Aorta (tissue), 5 donors: ENCODE measurements at regions not wholly inside any gene's neighbourhood (a gene's known extent, or its start where the extent isn't known, plus 50 kb on each side); places are given as distances from the start of the nearest gene placed in this dataset.

ENCODE experiments used
- ATAC-seq: fragments of 200-7000 bp; cut with Tn5 transposase; one replicate; pipeline ENCODE4 v1.9.1; 2022; ENCODE audit warnings: moderate library complexity; ENCODE audit not compliant: low FRiP score
- DNase-seq, 2 donors: peaks; one replicate each; pipeline ENCODE4 v3.0.0-alpha.2; 2020
- H3K27ac ChIP-seq, 2 donors: one replicate each; pipeline ENCODE4 v1.5.1; 2013; ENCODE audit warnings: low read length in 2 of 2, mild to moderate bottlenecking in 2 of 2, moderate library complexity in 2 of 2, control low read depth in 1 of 2, inconsistent platforms in 1 of 2, low read depth in 1 of 2
- H3K27me3 ChIP-seq, 2 donors: one replicate each; pipeline ENCODE4 v1.6.1; 2013; ENCODE audit warnings: control low read depth in 1 of 2, low read length in 1 of 2, mild to moderate bottlenecking in 1 of 2, moderate library complexity in 1 of 2; ENCODE audit not compliant: insufficient read depth in 2 of 2, control insufficient read depth in 1 of 2
- H3K36me3 ChIP-seq, 2 donors: one replicate each; pipeline ENCODE4 v1.6.1; 2013; ENCODE audit warnings: control low read depth in 1 of 2, low read length in 1 of 2, mild to moderate bottlenecking in 1 of 2; ENCODE audit not compliant: insufficient read depth in 2 of 2, control insufficient read depth in 1 of 2
- H3K4me1 ChIP-seq, 2 donors: one replicate each; pipeline ENCODE4 v1.6.1; 2013; ENCODE audit warnings: low read length in 2 of 2, control low read depth in 1 of 2, mild to moderate bottlenecking in 1 of 2, moderate library complexity in 1 of 2; ENCODE audit not compliant: insufficient read depth in 2 of 2, control insufficient read depth in 1 of 2
- H3K4me3 ChIP-seq, 2 donors: one replicate each; pipeline ENCODE4 v1.5.1; 2013; ENCODE audit warnings: low read length in 2 of 2, control low read depth in 1 of 2, mild to moderate bottlenecking in 1 of 2
- H3K9me3 ChIP-seq: one replicate; pipeline ENCODE4 v1.6.1; 2013; ENCODE audit warnings: mild to moderate bottlenecking, low read length; ENCODE audit not compliant: control insufficient read depth
- WGBS, 2 donors: extraction: QIAGEN DNeasy Blood & Tissue Kit; methylation state at CpG; one replicate each; pipeline ENCODE4 v1.1.7; 2013; 5-methylcytosine and 5-hydroxymethylcytosine counted together
- intact Hi-C, 2 donors: fragments of 100-400 bp; cut with DNase I; formaldehyde crosslinking; loops; one replicate each; pipeline versions ENCODE4 v1.14.2 to v1.15.0; 2022
- donor health status: healthy with polysubstance abuse.
- donor health status: Bipolar disorder and iron deficiency.
- donor health status: DM: no; HTN: no; CAD: no.
- donor health status: DM: no; HTN: no; CAD: no.
- donor health status: DM: yes; HTN: yes; CAD: no.

DNA sequence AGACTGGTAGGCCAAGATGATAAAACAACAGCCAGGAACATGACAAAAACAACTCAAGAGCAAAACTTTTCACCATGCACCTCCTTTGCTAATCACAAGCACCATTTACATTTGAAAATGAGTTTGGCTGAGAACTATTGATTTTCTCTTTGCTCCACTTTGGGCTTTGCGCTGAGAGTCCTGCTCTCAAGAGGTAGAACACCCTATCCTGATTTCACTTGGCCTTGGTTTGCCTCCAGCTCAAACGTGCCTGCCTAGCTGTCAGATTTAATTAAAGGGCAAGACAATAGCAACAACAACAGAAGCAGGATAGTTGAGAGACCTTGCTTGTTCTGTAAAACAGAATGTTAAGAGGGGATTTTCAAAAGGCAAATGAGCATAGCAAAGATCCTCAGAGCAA, 128.2 kb upstream of the ASTN2 start:
- no peaks in the 10 kb centered on the region for H3K36me3 ChIP-seq
- H3K4me1 ChIP-seq: no peaks in the 10 kb centered on the region
- DNase-seq: no peak
- H3K27ac ChIP-seq: no peak overlapping the region
- intact Hi-C loops: no loop called here
- WGBS, 2 donors: 30 to 34% methylated on average over 2 of the region's 2 CpGs
- peaks cover under 1% of the 10 kb centered on the region for H3K9me3 ChIP-seq
- H3K27me3 ChIP-seq: peaks cover 0 to 1% of the 10 kb centered on the region in 2 donors
- H3K4me3 ChIP-seq: no peak overlapping the region
- no peak for ATAC-seq

DNA sequence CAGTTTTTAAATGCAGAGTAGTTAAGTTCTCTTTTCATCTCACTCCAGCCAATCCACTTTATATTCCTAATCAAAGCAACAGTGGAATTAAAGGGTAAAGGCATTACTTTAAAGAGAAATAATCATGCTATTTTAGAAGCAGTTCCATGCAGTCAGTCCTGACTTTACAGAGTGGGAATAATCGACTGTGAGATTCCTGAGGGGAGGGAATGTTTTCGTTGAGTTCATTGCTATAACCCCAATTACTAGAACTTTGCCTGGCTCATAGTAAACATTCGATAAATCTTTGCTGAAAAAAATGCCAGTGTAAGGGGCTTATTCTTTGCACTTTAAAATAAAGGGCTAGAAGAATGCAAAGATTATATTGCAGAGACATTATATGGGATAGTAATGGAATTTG, 127.2 kb upstream of the ASTN2 start:
- Histone ChIP-seq H3K36me3 (no peaks in the 10 kb centered on the region), H3K27ac (no peak overlapping the region), H3K4me3 (no peak overlapping the region), H3K9me3 (peaks cover 1% of the 10 kb centered on the region), H3K27me3 (peaks cover 0 to 1% of the 10 kb centered on the region in 2 donors), H3K4me1 (no peaks in the 10 kb centered on the region)
- no peak for DNase-seq
- 3 to 10% methylated on average over 3 of the region's 3 CpGs for WGBS, 2 donors
- intact Hi-C loops: no loop called here
- ATAC-seq: no peak

DNA sequence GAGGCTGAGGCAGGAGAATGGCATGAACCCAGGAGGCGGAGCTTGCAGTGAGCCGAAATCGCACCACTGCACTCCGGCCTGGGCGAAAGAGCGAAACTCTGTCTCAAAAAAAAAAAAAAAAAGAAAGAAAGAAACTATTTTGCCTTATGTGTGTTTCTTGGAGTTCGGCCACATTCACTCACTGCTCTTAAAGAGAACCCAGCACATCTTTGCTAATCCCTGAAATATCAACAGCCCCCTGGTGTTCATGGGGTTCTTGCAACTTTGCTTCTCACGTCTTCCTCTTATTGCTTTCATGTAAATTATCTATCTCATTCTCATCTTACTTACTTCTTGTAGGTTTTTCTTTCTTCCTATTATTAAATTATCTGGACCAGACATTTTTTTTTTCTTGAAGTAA, 126.3 kb upstream of the ASTN2 start:
- DNase-seq (no peak), ATAC-seq (no peak)
- 9 to 31% methylated on average over 6 to 8 of the region's 8 CpGs for WGBS, 2 donors
- Histone ChIP-seq H3K4me1 (no peaks in the 10 kb centered on the region), H3K27me3 (peaks cover 0 to 1% of the 10 kb centered on the region in 2 donors), H3K9me3 (peaks cover 1% of the 10 kb centered on the region), H3K27ac (no peak overlapping the region), H3K4me3 (no peak overlapping the region), H3K36me3 (no peaks in the 10 kb centered on the region)
- intact Hi-C loops: no loop called here

DNA sequence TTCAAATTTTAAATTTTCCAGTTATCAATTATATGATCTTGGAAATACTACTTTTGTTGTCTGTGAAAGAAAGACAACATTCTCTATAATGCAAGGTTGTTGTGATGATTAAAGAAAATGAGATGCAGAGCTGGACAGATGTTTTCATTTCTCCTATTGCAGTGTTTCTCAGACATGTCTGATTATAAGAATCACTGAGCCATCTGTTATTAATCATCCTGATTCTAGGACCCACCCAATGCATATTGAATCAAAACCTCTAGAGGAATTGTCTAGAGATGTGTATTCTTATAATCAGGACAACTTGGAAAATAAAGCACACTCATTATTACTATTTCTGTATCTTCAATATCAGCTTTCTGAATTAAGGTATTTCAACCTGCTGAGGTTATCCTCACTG, 121.1 kb upstream of the ASTN2 start:
- intact Hi-C loops: no loop called here
- H3K36me3 ChIP-seq: no peaks in the 10 kb centered on the region
- no peak for DNase-seq

DNA sequence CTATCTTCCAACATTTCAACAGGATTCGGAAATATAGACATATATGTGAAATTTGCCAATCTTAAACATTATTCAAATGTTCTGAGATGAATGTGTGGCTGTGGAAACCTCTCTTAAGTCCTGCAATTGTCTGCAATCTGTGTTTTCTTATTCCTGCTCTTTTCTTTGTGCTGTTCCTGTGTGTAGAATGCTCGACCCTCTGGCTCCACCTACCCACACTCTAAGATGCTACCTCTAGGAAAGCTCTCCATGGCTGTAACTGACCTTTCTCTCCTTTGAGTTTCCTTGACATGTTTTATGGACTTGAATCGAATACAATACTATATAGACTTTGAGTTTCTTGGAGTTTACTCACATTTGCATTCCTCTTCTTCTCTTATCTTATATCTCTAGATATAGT, 120.6 kb upstream of the ASTN2 start:
- Histone ChIP-seq H3K27me3 (peaks cover 0 to 1% of the 10 kb centered on the region in 2 donors), H3K27ac (no peak overlapping the region), H3K4me1 (no peaks in the 10 kb centered on the region), H3K9me3 (peaks cover 1% of the 10 kb centered on the region), H3K4me3 (no peak overlapping the region), H3K36me3 (no peaks in the 10 kb centered on the region)
- DNase-seq: no peak
- intact Hi-C loops: no loop called here
- 31 to 41% methylated on average over 3 of the region's 3 CpGs for WGBS, 2 donors
- no peak for ATAC-seq

More for the DNA sequence above, 121.1 kb upstream of the ASTN2 start:
- Histone ChIP-seq H3K4me1 (no peaks in the 10 kb centered on the region), H3K27ac (no peak overlapping the region), H3K27me3 (peaks cover 0 to 1% of the 10 kb centered on the region in 2 donors), H3K9me3 (peaks cover 1% of the 10 kb centered on the region), H3K4me3 (no peak overlapping the region)
- ATAC-seq: no peak

DNA sequence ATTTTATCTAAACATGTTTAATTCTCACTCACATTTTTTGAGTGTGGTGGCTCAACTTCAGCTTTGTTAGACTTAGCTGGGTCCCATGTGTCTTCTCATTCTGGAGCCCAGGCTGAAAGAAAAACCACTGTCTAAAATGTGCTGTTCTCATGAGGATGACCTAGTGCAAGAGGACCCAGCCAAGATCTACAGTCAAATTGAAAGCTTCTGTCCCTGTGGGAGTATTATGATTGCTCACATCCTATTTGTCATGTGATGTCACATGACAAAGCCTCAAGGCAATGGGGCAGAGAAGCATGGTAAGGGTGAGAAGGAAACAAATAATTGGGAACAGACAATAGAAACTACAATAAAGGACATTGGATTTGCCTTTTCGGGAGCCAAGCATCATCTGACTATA, 113.4 kb upstream of the ASTN2 start:
- H3K27ac ChIP-seq: no peak overlapping the region
- H3K36me3 ChIP-seq: no peaks in the 10 kb centered on the region
- intact Hi-C loops: no loop called here
- ATAC-seq: no peak
- no peaks in the 10 kb centered on the region for H3K4me1 ChIP-seq
- no peaks in the 10 kb centered on the region for H3K9me3 ChIP-seq
- 86% methylated on average over 1 of the region's 1 CpG for WGBS, 2 donors
- peaks cover 0 to 1% of the 10 kb centered on the region in 2 donors for H3K27me3 ChIP-seq
- no peak for DNase-seq
- no peak overlapping the region for H3K4me3 ChIP-seq

DNA sequence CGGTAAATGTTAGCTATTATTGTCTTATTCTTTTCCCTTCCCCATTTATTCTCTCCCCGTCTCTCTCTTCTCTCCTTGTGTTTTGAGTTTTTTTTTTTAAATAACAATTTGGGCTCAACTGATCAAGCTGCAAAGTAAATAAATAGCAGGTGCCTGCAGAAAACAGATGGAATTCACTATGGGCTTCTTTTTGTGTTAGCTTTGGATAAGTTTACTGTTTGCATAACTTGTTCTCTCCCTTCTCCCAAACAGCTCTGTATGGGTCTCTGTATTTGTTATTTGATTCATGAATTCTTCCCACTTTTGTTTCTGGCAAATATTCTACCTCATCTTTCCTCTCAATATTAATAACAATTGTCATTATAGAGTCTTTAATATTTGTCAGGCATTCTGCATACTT, 111.8 kb upstream of the ASTN2 start:
- Histone ChIP-seq H3K4me3 (no peak overlapping the region), H3K27ac (no peak overlapping the region), H3K9me3 (no peaks in the 10 kb centered on the region), H3K36me3 (no peaks in the 10 kb centered on the region), H3K4me1 (no peaks in the 10 kb centered on the region), H3K27me3 (no peaks in the 10 kb centered on the region)
- intact Hi-C loops: no loop called here
- WGBS, 2 donors: 44 to 58% methylated on average over 2 of the region's 2 CpGs
- DNase-seq (no peak), ATAC-seq (no peak)

DNA sequence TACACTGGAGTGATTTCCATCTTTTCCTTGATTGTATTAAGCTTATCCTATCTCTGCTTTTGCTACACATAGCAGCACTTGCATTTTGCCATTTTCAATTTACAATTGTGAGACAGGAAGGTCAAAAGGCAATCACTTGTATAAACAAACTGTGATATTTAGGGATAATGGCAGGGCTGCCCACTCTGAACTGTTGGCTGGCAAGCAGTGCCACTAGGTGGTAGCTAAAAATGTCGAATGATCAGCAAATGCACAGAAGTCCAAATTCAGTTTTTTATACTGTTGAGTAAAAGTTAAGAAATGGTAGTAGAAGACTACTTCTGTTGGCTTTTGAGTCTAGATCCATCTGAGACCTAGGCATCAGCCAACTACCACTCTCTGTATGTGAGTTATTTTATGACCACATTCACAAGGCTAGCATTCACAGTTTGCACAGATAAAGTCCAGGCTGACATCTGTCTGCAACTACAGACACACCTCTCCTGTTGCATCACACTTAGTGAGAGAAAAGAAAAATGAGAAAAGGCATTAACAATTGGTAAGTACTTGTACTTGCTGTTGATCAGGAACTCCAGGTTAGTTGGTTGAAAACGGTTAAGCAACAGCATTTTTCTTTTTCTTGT, 108.8 kb upstream of the ASTN2 start:
- Histone ChIP-seq H3K27me3 (no peaks in the 10 kb centered on the region), H3K4me3 (no peak overlapping the region), H3K9me3 (no peaks in the 10 kb centered on the region), H3K4me1 (no peaks in the 10 kb centered on the region), H3K27ac (no peak overlapping the region), H3K36me3 (no peaks in the 10 kb centered on the region)
- DNase-seq: no peak
- no peak for ATAC-seq
- intact Hi-C loops: no loop called here
- WGBS, 2 donors: 41 to 45% methylated on average over 2 of the region's 2 CpGs

DNA sequence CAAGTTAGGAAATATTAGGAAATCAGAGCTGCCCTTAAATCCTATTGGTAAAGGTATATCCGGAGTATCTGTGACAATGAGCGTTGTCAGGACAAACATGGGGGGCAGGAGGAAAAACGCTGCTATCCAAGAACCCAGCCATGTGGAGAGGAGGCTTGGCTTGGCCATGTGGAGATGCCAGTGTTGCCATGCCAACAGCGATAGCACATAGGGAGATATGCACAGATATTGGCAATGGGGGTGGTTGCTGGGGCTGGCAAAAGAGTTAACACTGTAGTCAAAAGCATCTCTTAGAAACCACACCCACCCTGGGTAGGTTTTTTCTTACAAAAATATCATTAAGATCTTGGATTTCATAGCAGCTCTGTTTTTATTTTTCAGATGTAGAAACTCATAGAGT, 106.4 kb upstream of the ASTN2 start:
- intact Hi-C loops: no loop called here
- Histone ChIP-seq H3K4me1 (no peaks in the 10 kb centered on the region), H3K4me3 (no peak overlapping the region), H3K27me3 (no peaks in the 10 kb centered on the region), H3K27ac (no peak overlapping the region), H3K36me3 (no peaks in the 10 kb centered on the region), H3K9me3 (no peaks in the 10 kb centered on the region)
- DNase-seq (no peak), ATAC-seq (no peak)
- 83 to 89% methylated on average over 4 of the region's 4 CpGs for WGBS, 2 donors
